ENCODE measurements at regions not wholly inside any gene's neighbourhood (a gene's known extent, or its start where the extent isn't known, plus 50 kb on each side); places are given as distances from the start of the nearest gene placed in this dataset.
A peak's percentile ranks its signal among the peaks of the same experiment; 100 is the strongest.

DNA sequence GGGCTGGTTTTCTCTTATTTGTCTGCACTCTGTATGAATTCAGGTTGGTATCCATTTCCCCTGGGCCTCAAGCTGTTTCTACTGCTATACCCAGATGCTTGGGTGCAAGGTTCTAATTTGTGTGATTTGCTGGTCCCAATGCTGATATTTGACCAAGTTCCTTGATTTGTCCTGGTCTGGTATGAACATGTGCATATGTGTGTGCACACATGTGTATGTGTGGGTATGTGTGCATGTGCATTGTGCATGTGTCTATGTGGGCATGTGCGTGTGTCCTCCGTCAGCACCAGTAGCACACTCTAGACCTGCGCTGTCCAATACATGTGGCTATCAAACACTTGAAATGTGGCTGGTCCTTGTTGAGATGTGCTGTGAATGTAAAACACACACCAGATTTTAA lies 102.4 kb upstream of the TSPAN2 start:
- no peak for DNase-seq
- Histone ChIP-seq H3K9ac (ENCODE audit: low read length) (no peak overlapping the region), H4K8ac (ENCODE audit: low read depth, low read length) (peak overlapping the region; percentile 4), H2AK5ac (ENCODE audit: low read length) (peak overlapping the region; percentile 43), H3K79me2 (ENCODE audit: control insufficient read depth, insufficient read depth, low read length, poor library complexity) (peaks cover 7% of the 10 kb centered on the region), H3K14ac (ENCODE audit: low read length) (no peak overlapping the region), H2BK12ac (ENCODE audit: low read length) (peak overlapping the region; percentile 13), H3K4me3 (ENCODE audit: low read depth, low read length) (no peak overlapping the region), H4K91ac (ENCODE audit: low read depth, low read length) (peak overlapping the region; percentile 55), H3K18ac (ENCODE audit: low read length) (peak overlapping the region; percentile 12), H3K4me2 (ENCODE audit: low read length) (no peak overlapping the region), H2BK120ac (ENCODE audit: insufficient read depth, low read length, poor library complexity) (peak overlapping the region; percentile 80), H3K9me3 (ENCODE audit: insufficient read depth, low read depth, low read length) (peaks cover 2% of the 10 kb centered on the region), H3K79me1 (ENCODE audit: low read length) (peaks cover 42% of the 10 kb centered on the region), H3K27ac (ENCODE audit: low read depth, low read length) (no peak overlapping the region), H3K4ac (ENCODE audit: low read depth, low read length) (peak overlapping the region; percentile 52), H3K23ac (ENCODE audit: low read length) (no peak overlapping the region), H2BK5ac (ENCODE audit: low read depth, low read length, poor library complexity) (peak overlapping the region; percentile 43), H3K4me1 (ENCODE audit: control insufficient read depth in 1 of 2, insufficient read depth in 2 of 2, low read length in 2 of 2) (peaks cover 32 to 38% of the 10 kb centered on the region in 2 experiments), H3K36me3 (ENCODE audit: control insufficient read depth in 1 of 2, insufficient read depth in 2 of 2, low read length in 2 of 2) (no peaks in the 10 kb centered on the region), H3K27me3 (ENCODE audit: insufficient read depth, low read length) (no peaks in the 10 kb centered on the region), H4K12ac (ENCODE audit: low read depth, low read length) (no peak overlapping the region), H2AFZ (ENCODE audit: insufficient read depth, low read length, poor library complexity) (no peak overlapping the region)
- no CpG with 5 or more reads among the region's 3 CpGs for WGBS (ENCODE audit: extremely low coverage, insufficient coverage, insufficient read length)

DNA sequence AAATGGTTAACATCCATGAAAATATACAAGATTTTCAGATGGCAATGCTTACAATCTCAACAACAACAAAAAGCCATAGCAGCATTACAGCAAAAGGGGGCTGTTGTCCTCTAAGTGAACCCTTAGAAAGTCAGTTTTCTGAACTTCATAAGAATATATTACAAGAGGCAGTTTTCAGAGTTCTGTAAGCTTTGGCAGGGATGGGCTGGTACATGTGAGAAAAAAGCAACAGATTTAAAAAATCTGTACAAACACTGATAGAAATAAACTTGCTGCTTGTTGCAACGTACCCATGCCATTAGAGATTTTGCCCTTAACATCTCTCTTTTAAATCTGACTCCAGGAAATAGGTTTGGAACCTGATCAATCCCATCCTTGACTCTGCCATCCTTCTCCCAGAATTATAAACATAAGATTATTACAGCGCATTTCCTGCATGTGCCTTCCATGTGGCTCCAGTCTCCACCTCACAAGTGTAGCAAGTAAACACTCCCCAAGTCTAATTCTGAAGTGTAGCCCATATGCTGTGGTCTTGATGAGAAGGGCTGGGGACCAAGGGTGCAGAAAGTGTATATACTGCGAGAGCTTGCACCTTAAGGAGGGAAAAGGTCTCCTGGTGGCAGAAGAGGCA lies 101.4 kb upstream of the TSPAN2 start:
- Histone ChIP-seq H3K4ac (ENCODE audit: low read depth, low read length) (peak overlapping the region; percentile 74), H3K9ac (ENCODE audit: low read length) (no peak overlapping the region), H3K4me2 (ENCODE audit: low read length) (no peak overlapping the region), H2BK5ac (ENCODE audit: low read depth, low read length, poor library complexity) (peak overlapping the region; percentile 81), H3K9me3 (ENCODE audit: insufficient read depth, low read depth, low read length) (peaks cover 2% of the 10 kb centered on the region), H3K79me1 (ENCODE audit: low read length) (peaks cover 42% of the 10 kb centered on the region), H3K23ac (ENCODE audit: low read length) (no peak overlapping the region), H3K4me3 (ENCODE audit: low read depth, low read length) (no peak overlapping the region), H2AK5ac (ENCODE audit: low read length) (peak overlapping the region; percentile 93), H4K12ac (ENCODE audit: low read depth, low read length) (no peak overlapping the region), H4K91ac (ENCODE audit: low read depth, low read length) (peak overlapping the region; percentile 87), H3K18ac (ENCODE audit: low read length) (peak overlapping the region; percentile 68), H2AFZ (ENCODE audit: insufficient read depth, low read length, poor library complexity) (peak overlapping the region; percentile 8), H3K4me1 (ENCODE audit: control insufficient read depth in 1 of 2, insufficient read depth in 2 of 2, low read length in 2 of 2) (peaks cover 32 to 38% of the 10 kb centered on the region in 2 experiments), H2BK120ac (ENCODE audit: insufficient read depth, low read length, poor library complexity) (peak overlapping the region; percentile 80), H3K36me3 (ENCODE audit: control insufficient read depth in 1 of 2, insufficient read depth in 2 of 2, low read length in 2 of 2) (no peaks in the 10 kb centered on the region), H4K8ac (ENCODE audit: low read depth, low read length) (peak overlapping the region; percentile 32), H3K14ac (ENCODE audit: low read length) (peak overlapping the region; percentile 74), H3K79me2 (ENCODE audit: control insufficient read depth, insufficient read depth, low read length, poor library complexity) (peaks cover 7% of the 10 kb centered on the region), H3K27ac (ENCODE audit: low read depth, low read length) (peak overlapping the region; percentile 79), H3K27me3 (ENCODE audit: insufficient read depth, low read length) (no peaks in the 10 kb centered on the region), H2BK12ac (ENCODE audit: low read length) (peak overlapping the region; percentile 93)
- WGBS (ENCODE audit: extremely low coverage, insufficient coverage, insufficient read length): no CpG with 5 or more reads among the region's 3 CpGs
- DNase-seq: no peak

DNA sequence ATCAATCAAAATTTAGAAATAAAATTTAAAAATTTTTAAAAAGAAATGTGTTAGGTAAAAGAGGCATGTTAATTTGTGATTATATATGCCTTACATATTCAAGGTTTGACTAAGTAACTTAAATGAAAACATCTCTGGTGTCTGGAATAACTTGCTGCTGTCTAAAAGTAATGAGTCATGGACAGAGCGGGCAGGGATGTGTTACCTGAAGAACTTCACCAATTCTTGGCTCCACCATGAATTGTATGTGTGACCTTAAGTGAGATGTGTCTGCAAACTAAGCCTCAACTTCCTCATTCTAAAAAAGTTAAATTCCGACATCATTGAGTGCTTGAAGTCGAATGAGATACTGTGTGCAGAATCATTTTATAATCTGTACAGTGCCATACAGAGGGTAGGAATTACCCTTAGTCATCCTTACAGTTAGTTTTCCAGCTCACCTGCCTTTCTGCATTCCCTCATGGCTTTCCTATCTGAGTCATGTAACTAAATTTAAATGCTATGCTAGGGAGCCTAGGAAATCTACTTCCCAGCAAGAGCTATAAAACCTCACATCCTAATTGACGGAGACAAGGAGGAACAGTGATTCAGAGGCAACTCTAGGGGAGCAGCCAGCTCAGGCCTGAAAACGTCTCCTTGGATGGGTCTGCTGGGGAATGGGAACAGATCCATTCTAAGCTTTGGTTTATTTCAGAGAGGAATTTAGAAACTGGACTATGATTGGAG lies 100.7 kb upstream of the TSPAN2 start:
- peak overlapping the region; percentile 54 for H4K91ac ChIP-seq (ENCODE audit: low read depth, low read length)
- H2BK12ac ChIP-seq (ENCODE audit: low read length): no peak overlapping the region

GRCh38 chr1:115188680-115189395 lies 99.5 kb upstream of the TSPAN2 start:
- H2AFZ ChIP-seq (ENCODE audit: insufficient read depth, low read length, poor library complexity): peak overlapping the region; percentile 72
- no peak for DNase-seq
- H3K4me3 ChIP-seq (ENCODE audit: low read depth, low read length): no peak overlapping the region
- H3K27me3 ChIP-seq (ENCODE audit: insufficient read depth, low read length): no peaks in the 10 kb centered on the region
- no peaks in the 10 kb centered on the region for H3K36me3 ChIP-seq (ENCODE audit: control insufficient read depth in 1 of 2, insufficient read depth in 2 of 2, low read length in 2 of 2)
- H3K79me2 ChIP-seq (ENCODE audit: control insufficient read depth, insufficient read depth, low read length, poor library complexity): peaks cover 7% of the 10 kb centered on the region
- peak overlapping the region; percentile 96 for H4K91ac ChIP-seq (ENCODE audit: low read depth, low read length)
- H3K14ac ChIP-seq (ENCODE audit: low read length): peak overlapping the region; percentile 98
- no peak overlapping the region for H3K4me2 ChIP-seq (ENCODE audit: low read length)
- peak overlapping the region; percentile 76 for H3K27ac ChIP-seq (ENCODE audit: low read depth, low read length)
- peak overlapping the region; percentile 99 for H3K18ac ChIP-seq (ENCODE audit: low read length)
- H3K9ac ChIP-seq (ENCODE audit: low read length): no peak overlapping the region
- H3K79me1 ChIP-seq (ENCODE audit: low read length): peaks cover 40% of the 10 kb centered on the region
- peak overlapping the region; percentile 96 for H2BK5ac ChIP-seq (ENCODE audit: low read depth, low read length, poor library complexity)
- peak overlapping the region; percentile 92 for H4K8ac ChIP-seq (ENCODE audit: low read depth, low read length)
- H3K4me1 ChIP-seq (ENCODE audit: control insufficient read depth in 1 of 2, insufficient read depth in 2 of 2, low read length in 2 of 2): peaks cover 33 to 42% of the 10 kb centered on the region in 2 experiments
- no CpG with 5 or more reads among the region's 4 CpGs for WGBS (ENCODE audit: extremely low coverage, insufficient coverage, insufficient read length)
- peak overlapping the region; percentile 99 for H2AK5ac ChIP-seq (ENCODE audit: low read length)
- H3K9me3 ChIP-seq (ENCODE audit: insufficient read depth, low read depth, low read length): peaks cover 2% of the 10 kb centered on the region
- peak overlapping the region; percentile 98 for H2BK120ac ChIP-seq (ENCODE audit: insufficient read depth, low read length, poor library complexity)
- peak overlapping the region; percentile 90 for H4K12ac ChIP-seq (ENCODE audit: low read depth, low read length)
- H3K4ac ChIP-seq (ENCODE audit: low read depth, low read length): peak overlapping the region; percentile 90
- H3K23ac ChIP-seq (ENCODE audit: low read length): no peak overlapping the region
- peak overlapping the region; percentile 100 for H2BK12ac ChIP-seq (ENCODE audit: low read length)

More for the DNA sequence above, 100.7 kb upstream of the TSPAN2 start:
- Histone ChIP-seq H3K36me3 (ENCODE audit: control insufficient read depth in 1 of 2, insufficient read depth in 2 of 2, low read length in 2 of 2) (no peaks in the 10 kb centered on the region), H3K79me2 (ENCODE audit: control insufficient read depth, insufficient read depth, low read length, poor library complexity) (peaks cover 7% of the 10 kb centered on the region), H3K14ac (ENCODE audit: low read length) (no peak overlapping the region), H4K12ac (ENCODE audit: low read depth, low read length) (no peak overlapping the region), H3K4me3 (ENCODE audit: low read depth, low read length) (no peak overlapping the region), H3K27me3 (ENCODE audit: insufficient read depth, low read length) (no peaks in the 10 kb centered on the region), H3K4me1 (ENCODE audit: control insufficient read depth in 1 of 2, insufficient read depth in 2 of 2, low read length in 2 of 2) (peaks cover 35 to 40% of the 10 kb centered on the region in 2 experiments), H2BK120ac (ENCODE audit: insufficient read depth, low read length, poor library complexity) (no peak overlapping the region), H3K79me1 (ENCODE audit: low read length) (peaks cover 43% of the 10 kb centered on the region), H3K27ac (ENCODE audit: low read depth, low read length) (peak overlapping the region; percentile 79), H2AFZ (ENCODE audit: insufficient read depth, low read length, poor library complexity) (no peak overlapping the region), H4K8ac (ENCODE audit: low read depth, low read length) (no peak overlapping the region), H2AK5ac (ENCODE audit: low read length) (no peak overlapping the region), H3K4ac (ENCODE audit: low read depth, low read length) (no peak overlapping the region), H2BK5ac (ENCODE audit: low read depth, low read length, poor library complexity) (no peak overlapping the region), H3K9ac (ENCODE audit: low read length) (no peak overlapping the region), H3K9me3 (ENCODE audit: insufficient read depth, low read depth, low read length) (peaks cover 2% of the 10 kb centered on the region), H3K4me2 (ENCODE audit: low read length) (no peak overlapping the region), H3K18ac (ENCODE audit: low read length) (no peak overlapping the region), H3K23ac (ENCODE audit: low read length) (no peak overlapping the region)
- no CpG with 5 or more reads among the region's 5 CpGs for WGBS (ENCODE audit: extremely low coverage, insufficient coverage, insufficient read length)
- DNase-seq: peak; percentile 28 to 76
